HEK293 (cell line): ENCODE measurements at regions not wholly inside any gene's neighbourhood (a gene's known extent, or its start where the extent isn't known, plus 50 kb on each side); places are given as distances from the start of the nearest gene placed in this dataset.

Experiments
- CTCF ChIA-PET: fragments of 350-600 bp; formaldehyde crosslinking; extraction: SDS; loops from one replicate; lab custom pipeline; 2021; ENCODE audit warnings: antibody characterized with exemption; lab: Yijun Ruan, JAX
- POLR2A ChIA-PET: fragments of 300-600 bp; formaldehyde crosslinking; extraction: SDS; loops from one replicate; lab custom pipeline; 2020; ENCODE audit warnings: antibody characterized with exemption, inconsistent platforms; lab: Yijun Ruan, JAX
- H3K27ac ChIP-seq: fragments of 200-500 bp; sonication (Bioruptor generic); 2 replicates; pipeline ENCODE4 v1.5.1; 2014; ENCODE audit warnings: low read depth, low read length, control low read depth, inconsistent platforms; ENCODE audit errors: extremely low read depth
- H3K36me3 ChIP-seq, 2 experiments: fragments of 200-500 bp in 1 of 2; sonication (Bioruptor generic) in 1 of 2; 1 replicate in 1 of 2; 2 replicates in 1 of 2; pipeline ENCODE4 v1.5.1; 2014 to 2017; ENCODE audit warnings: inconsistent platforms in 2 of 2, low read length in 2 of 2; ENCODE audit not compliant: control insufficient read depth in 2 of 2, insufficient read depth in 1 of 2
- H3K4me1 ChIP-seq: fragments of 200-500 bp; sonication (Bioruptor generic); 2 replicates; pipeline ENCODE4 v1.5.1; 2014; ENCODE audit warnings: mild to moderate bottlenecking, low read length, inconsistent platforms; ENCODE audit not compliant: control insufficient read depth, insufficient read depth
- H3K4me3 ChIP-seq: 2 replicates; pipeline ENCODE4 v1.5.1; 2011; ENCODE audit warnings: low read depth, mild to moderate bottlenecking, control low read depth, low read length, moderate library complexity
- H3K9me3 ChIP-seq: fragments of 200-500 bp; sonication (Bioruptor generic); 2 replicates; pipeline ENCODE4 v1.5.1; 2014; ENCODE audit warnings: low read depth, low read length, inconsistent platforms; ENCODE audit not compliant: control insufficient read depth, insufficient read depth
- EGR2 ChIP-seq: fragments of 450-650 bp; formaldehyde crosslinking; IDR thresholded peaks from 2 replicates; pipeline ENCODE4 v1.5.1; 2016; ENCODE audit warnings: low read depth, missing biosample characterization, missing genetic modification characterization
- GFI1B ChIP-seq: fragments of 450-650 bp; formaldehyde crosslinking; IDR thresholded peaks from 2 replicates; pipeline ENCODE4 v1.5.1; 2016; ENCODE audit warnings: missing biosample characterization, missing genetic modification characterization
- KLF16 ChIP-seq: fragments of 450-650 bp; formaldehyde crosslinking; IDR thresholded peaks from 2 replicates; pipeline ENCODE4 v1.5.1; 2017; ENCODE audit warnings: missing biosample characterization, missing genetic modification characterization
- KLF8 ChIP-seq: fragments of 450-650 bp; formaldehyde crosslinking; IDR thresholded peaks from 2 replicates; pipeline ENCODE4 v1.5.1; 2016; ENCODE audit warnings: missing biosample characterization, missing genetic modification characterization
- OVOL3 ChIP-seq: fragments of 450-650 bp; formaldehyde crosslinking; IDR thresholded peaks from 2 replicates; pipeline ENCODE4 v1.5.1; 2016; ENCODE audit warnings: missing biosample characterization, missing genetic modification characterization
- ZFP41 ChIP-seq: fragments of 450-650 bp; formaldehyde crosslinking; IDR thresholded peaks from 2 replicates; pipeline ENCODE4 v1.5.1; 2016; ENCODE audit warnings: missing biosample characterization, missing genetic modification characterization, borderline replicate concordance
- ZNF10 ChIP-seq: fragments of 450-650 bp; formaldehyde crosslinking; IDR thresholded peaks from 2 replicates; pipeline ENCODE4 v1.5.1; 2017; ENCODE audit warnings: missing biosample characterization, missing genetic modification characterization
- ZNF114 ChIP-seq: fragments of 450-650 bp; formaldehyde crosslinking; IDR thresholded peaks from 2 replicates; pipeline ENCODE4 v1.5.0; 2017; ENCODE audit warnings: missing biosample characterization, missing genetic modification characterization
- ZNF221 ChIP-seq: fragments of 450-650 bp; formaldehyde crosslinking; IDR thresholded peaks from 2 replicates; pipeline ENCODE4 v1.5.1; 2017; ENCODE audit warnings: missing biosample characterization, missing genetic modification characterization, borderline replicate concordance
- ZNF280C ChIP-seq: fragments of 450-650 bp; formaldehyde crosslinking; IDR thresholded peaks from 2 replicates; pipeline ENCODE4 v1.5.1; 2016; ENCODE audit warnings: missing biosample characterization, missing genetic modification characterization
- ZNF426 ChIP-seq: fragments of 450-650 bp; formaldehyde crosslinking; IDR thresholded peaks from 2 replicates; pipeline ENCODE4 v1.5.1; 2017; ENCODE audit warnings: missing biosample characterization, missing genetic modification characterization, mild to moderate bottlenecking, inconsistent platforms, moderate library complexity
- ZNF449 ChIP-seq: fragments of 450-650 bp; formaldehyde crosslinking; IDR thresholded peaks from 2 replicates; pipeline ENCODE4 v1.5.1; 2017; ENCODE audit warnings: missing biosample characterization, mild to moderate bottlenecking, missing genetic modification characterization, moderate library complexity
- ZNF488 ChIP-seq: fragments of 450-650 bp; formaldehyde crosslinking; IDR thresholded peaks from 2 replicates; pipeline ENCODE4 v1.5.1; 2016; ENCODE audit warnings: missing biosample characterization, missing genetic modification characterization
- ZNF558 ChIP-seq: fragments of 450-650 bp; formaldehyde crosslinking; IDR thresholded peaks from 2 replicates; pipeline ENCODE4 v1.5.1; 2016; ENCODE audit warnings: missing biosample characterization, missing genetic modification characterization
- ZNF600 ChIP-seq: fragments of 450-650 bp; formaldehyde crosslinking; IDR thresholded peaks from 2 replicates; pipeline ENCODE4 v1.5.1; 2016; ENCODE audit warnings: missing biosample characterization, missing genetic modification characterization
- ZNF645 ChIP-seq: fragments of 450-650 bp; formaldehyde crosslinking; IDR thresholded peaks from 2 replicates; pipeline ENCODE4; 2016; ENCODE audit warnings: missing biosample characterization, missing genetic modification characterization
- ZNF707 ChIP-seq: fragments of 450-650 bp; formaldehyde crosslinking; IDR thresholded peaks from 2 replicates; pipeline ENCODE4 v1.5.1; 2016; ENCODE audit warnings: missing biosample characterization, missing genetic modification characterization
- ZSCAN4 ChIP-seq: fragments of 450-650 bp; formaldehyde crosslinking; IDR thresholded peaks from 2 replicates; pipeline ENCODE4 v1.5.1; 2017; ENCODE audit warnings: missing biosample characterization, missing genetic modification characterization

- no peaks in the 10 kb centered on the region for H3K36me3 ChIP-seq
- CTCF ChIA-PET = interaction anchor here (0.6 to 0.9 kb wide), 2 partner anchors 20 to 1315 kb away, joined by 4 read pairs; no protein-coding TSS in a partner anchor
- H3K4me1 ChIP-seq = no peaks in the 10 kb centered on the region
- POLR2A ChIA-PET = no interaction called here
- H3K27ac ChIP-seq = no peak overlapping the region
- no peak overlapping the region for H3K4me3 ChIP-seq
- TF ChIP-seq ZNF280C (tag by site-specific recombination) = no peak
- TF ChIP-seq OVOL3 (tag by site-specific recombination) = no peak
- no peak for TF ChIP-seq KLF16 (tag by site-specific recombination)
- TF ChIP-seq ZNF488 (tag by site-specific recombination) = no peak
- TF ChIP-seq ZFP41 (tag by site-specific recombination) = no peak
- no peak for TF ChIP-seq ZNF426 (tag by site-specific recombination)
- TF ChIP-seq ZSCAN4 = no peak
- TF ChIP-seq ZNF645 (tag by site-specific recombination) = no peak
- no peak for TF ChIP-seq ZNF10 (tag by site-specific recombination)
- no peak for TF ChIP-seq ZNF221 (tag by site-specific recombination)
- TF ChIP-seq ZNF600 (tag by site-specific recombination) = no peak
- TF ChIP-seq EGR2 = no peak
- TF ChIP-seq ZNF114 = no peak
- TF ChIP-seq ZNF707 (tag by site-specific recombination) = no peak
- TF ChIP-seq GFI1B (tag by site-specific recombination) = no peak
- no peak for TF ChIP-seq ZNF558 (tag by site-specific recombination)
- TF ChIP-seq ZNF449 (tag by site-specific recombination) = no peak
- no peak for TF ChIP-seq KLF8 (tag by site-specific recombination)
- H3K9me3 ChIP-seq = no peaks in the 10 kb centered on the region
These were observed 122.6 kb downstream of the INHBA start for GRCh38 chr7:41579961-41580935.
